HG03025 (cell line): ENCODE measurements at regions not wholly inside any gene's neighbourhood (a gene's known extent, or its start where the extent isn't known, plus 50 kb on each side); places are given as distances from the start of the nearest gene placed in this dataset.

Source experiments
- ATAC-seq: cut with Tn5 transposase; IDR thresholded peaks from one replicate; pipeline ENCODE4 v1.9.1; 2021; ENCODE audit warnings: mild to moderate bottlenecking, moderate library complexity; ENCODE audit not compliant: unreplicated experiment, low FRiP score

DNA sequence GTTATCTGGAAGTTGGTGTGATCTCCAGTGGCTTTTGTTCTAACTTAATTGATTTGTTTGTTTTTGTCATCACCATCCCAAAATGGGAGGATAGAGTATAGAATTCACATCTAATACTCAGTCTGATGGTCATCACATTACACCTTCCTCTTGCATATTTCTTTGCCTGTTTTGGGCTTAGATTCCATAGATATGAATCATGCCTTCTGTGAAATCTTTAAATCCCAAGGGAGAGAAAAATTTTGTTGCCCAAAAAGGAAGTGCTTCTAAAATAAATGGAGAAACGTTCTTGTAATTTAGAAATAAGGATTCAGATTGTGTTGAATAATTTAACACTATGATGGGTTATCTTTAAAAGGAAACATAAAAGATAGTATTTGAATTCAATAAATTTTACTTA, 446.0 kb upstream of the LRRC7 start:
- ATAC-seq = no peak

DNA sequence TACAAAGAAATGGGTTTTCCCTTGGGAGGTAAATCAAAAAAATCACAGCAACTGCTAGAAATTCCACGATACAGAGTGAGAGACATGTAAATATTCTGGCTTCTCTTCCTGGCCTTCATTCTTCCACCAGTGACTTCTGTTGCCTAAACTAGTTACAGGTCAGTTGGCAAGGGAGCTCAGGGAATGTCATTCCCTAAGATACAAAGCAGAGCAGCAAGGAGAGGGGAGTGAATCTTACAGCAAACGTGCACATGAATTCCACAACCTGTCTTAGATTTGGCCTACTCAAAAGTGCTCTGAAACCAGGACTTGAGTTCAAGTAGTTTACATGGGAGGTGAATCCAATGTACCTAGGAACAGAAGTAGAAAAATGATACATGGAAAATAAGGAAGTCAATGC, 445.3 kb upstream of the LRRC7 start:
- ATAC-seq = no peak

DNA sequence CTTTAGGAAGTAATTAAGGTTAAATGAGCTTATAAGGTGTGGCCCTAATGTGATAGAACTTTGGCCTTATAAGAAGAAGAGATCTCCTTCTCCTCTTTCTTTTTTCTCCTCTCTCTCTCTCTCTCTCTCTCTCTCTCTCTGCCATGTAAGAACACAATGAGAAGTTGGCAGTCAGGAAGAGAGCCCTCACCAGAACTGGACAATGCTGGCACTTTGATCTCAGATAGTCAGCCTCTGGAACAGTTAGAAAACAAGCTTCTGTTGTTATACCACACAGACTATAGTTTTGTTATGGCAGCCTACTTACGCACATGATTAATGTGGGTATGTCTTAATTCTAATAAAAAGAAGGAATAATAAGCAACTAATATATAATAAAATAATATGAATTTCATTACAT, 444.2 kb upstream of the LRRC7 start:
- ATAC-seq = no peak

DNA sequence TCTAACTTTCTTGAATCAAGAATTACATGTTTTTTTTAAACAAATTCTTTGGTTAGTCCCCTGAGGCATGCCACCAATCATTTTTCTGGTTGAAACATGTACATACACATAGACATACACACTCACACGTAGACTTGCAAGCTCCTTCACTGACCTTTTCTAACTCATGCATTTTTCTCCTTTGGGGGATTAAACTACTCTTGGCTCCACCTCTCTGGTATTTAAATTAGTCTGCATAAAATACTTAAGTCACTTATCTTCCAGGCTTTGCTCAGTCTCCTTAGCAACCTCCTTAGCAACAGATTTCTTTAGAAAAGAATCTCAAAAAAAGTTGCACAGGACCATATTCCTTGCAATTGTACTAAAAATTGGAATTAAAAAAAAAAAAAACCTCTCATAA, 440.9 kb upstream of the LRRC7 start:
- no peak for ATAC-seq

DNA sequence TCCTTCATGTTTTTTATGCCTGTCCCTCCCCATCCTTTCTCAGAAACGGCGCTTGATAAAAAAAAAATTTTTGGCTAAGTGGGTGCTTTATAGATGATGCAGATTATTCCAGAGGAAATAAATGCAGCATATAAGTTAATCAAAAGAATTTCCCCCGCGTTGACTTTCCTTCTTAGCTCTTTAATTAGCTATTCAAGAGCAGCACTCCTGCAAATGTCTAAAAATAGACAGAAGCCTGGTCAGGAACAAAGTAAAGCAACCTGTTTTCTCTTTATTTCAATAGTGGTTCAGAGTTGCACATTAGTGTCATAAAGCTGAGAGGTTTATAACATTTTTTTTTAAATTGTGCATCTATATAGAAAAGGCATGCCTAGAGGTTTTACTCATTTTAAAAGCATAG, 439.5 kb upstream of the LRRC7 start:
- ATAC-seq = no peak

DNA sequence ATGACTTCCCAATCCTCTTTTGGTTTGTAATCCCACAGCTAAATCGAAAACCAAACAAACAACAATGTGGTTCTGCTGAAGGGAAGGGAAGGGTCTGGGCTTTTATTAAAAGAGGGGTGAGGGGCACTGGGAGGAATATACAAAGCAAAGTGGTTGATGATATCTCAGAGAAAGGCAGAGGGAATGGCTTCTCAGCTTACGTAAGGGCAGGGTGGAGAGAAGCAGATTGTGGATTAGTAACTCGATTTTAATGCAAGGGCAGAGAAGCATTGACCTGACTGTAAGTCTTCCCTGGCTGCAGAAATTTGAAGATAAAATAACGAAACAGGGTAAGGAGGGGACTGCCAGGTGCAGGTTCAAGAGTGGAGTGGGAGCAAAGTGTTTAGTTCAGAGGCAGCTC, 438.2 kb upstream of the LRRC7 start:
- ATAC-seq = no peak

DNA sequence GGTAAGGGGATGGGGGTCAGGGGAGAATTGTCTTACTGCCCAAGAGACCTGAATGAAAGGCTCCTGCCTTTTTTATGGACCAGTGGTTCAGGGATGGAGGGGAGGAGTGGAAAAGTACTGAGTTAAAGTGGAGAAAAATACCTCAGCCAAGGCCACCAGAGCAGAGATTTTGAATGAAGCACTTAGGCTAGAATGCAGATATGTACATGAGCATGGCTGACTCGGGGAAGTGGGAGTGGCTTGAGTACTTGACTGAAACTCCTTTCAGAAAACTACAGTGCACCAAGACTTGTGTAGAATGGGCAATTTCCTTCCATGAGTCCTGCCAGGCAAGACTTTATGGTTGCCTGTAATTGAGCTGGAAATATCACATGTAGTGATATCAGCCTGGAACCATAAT, 429.6 kb upstream of the LRRC7 start:
- ATAC-seq = no peak

DNA sequence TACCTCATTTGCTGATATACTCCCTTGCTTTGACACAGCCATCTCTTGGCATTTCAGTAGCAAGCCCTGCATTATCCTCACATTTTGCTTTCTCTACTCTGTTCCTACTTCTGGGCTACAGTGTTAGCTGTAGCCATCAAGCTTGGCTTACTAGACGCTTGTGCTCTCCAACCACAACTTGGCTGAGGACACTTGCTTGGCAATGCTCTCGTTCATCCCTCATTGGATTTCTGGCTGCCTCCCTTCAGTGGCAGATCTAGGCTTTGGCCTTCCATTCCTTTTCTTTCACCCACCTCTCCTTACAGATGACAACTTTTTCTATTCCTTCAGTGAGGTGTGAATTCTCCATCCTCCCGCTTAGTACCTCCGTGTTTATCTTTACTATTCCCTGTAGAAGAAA, 428.7 kb upstream of the LRRC7 start:
- ATAC-seq = no peak

DNA sequence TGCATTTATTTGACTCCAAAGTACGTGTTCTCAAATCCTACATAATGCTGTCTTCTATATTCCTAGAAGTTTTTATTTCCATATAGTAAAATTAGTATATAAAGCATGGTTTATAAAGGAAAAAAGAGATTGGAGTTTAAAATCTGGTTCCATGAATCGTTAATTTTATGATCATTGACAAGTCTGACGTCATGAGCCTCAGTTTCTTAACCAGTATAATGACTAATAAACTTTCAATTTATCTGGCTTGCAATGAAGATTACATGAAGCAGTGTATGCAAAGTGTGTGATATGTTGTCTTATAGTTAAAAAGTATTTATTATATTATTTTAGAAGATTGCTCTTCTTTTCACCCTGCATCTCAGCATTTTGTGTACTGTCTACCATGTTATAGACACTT, 421.4 kb upstream of the LRRC7 start:
- ATAC-seq = no peak

DNA sequence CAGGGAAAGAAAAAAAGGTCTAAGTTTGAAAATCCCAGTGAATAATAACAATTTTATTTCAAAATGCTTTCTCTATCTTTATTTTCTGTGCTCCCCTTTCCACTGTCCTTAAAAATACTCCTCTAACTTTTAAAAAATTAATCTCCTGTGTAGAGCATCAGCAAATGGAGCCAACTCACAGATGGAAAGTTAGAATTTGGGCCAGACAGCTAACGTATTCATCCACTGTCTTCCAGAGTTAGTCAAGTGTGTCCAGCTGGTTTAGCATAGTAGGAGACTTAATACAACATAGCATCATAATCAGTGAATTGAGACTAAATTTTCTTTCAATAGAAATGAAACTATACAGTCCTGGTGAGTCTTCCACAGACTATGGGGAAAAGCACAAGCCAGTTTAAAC, 419.0 kb upstream of the LRRC7 start:
- no peak for ATAC-seq

DNA sequence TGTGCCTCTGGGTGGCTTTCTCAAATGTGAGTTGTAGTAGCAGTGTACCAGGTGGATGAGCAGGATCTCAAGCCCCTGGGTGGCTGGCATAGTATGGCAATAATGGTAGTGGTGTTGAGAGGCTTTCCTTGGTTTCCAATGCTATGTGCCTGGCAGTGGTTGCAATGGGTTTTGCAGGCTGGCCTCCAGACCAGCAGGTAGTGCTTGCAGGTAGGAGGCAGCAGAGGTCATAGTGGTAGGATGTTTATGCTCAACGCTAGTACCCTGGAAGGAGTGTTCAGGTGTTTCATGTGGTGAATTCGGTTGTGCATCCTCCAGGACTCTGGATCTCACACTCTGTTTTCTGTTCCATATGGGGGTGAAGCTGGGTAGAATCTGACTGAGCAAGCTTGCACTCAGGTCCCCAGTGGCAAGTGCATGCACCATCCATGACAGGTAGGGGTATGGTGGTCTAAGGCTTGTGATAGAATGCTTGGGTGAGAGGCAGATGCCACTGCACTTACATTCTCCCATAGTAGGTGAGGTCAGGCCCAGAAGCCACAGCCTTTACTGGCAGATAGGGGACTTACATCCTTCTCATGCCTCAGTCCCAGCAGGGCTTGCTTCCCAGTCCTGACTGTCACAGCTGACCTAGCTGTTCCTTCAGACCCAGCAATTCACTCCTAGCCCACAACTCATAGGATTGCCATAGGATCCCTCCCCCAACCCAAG, 410.5 kb upstream of the LRRC7 start:
- ATAC-seq = no peak

DNA sequence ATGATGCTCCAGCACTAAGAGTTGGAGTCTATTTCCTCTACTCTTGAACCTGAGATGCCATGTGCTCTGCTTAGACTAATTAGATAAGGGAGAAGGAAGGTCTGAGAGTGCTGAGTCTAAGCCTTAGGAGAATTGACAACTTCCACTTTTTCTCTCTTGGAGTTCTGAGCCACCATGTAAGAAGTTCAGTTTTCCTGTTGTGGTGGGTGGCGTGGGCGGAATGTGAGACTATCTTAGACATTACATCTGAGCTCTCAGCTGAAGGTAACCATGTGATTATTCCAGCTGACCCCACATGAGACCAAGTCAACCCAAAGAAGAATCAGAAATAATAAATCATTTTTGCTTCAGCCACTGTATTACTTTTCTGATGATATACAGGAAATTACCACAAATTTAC, 404.5 kb upstream of the LRRC7 start:
- no peak for ATAC-seq

DNA sequence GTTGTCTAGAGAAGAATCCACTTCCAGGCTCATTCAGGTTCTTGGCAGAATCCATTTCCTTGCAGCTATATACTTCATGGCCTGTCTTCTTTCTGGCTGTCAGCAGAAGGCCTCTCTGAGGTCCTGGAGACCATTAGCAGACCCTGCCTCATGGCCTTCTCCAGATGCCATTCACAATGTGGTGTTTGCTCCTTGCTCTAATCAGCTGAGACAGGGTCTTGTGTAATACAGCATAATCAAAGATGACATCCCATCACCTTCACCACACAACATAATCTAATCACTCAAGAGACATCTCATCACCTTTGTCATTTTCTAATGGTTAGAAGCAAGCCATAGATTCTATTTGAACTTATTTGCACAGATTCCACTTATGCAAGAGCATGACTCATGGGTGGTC, 403.9 kb upstream of the LRRC7 start:
- no peak for ATAC-seq

DNA sequence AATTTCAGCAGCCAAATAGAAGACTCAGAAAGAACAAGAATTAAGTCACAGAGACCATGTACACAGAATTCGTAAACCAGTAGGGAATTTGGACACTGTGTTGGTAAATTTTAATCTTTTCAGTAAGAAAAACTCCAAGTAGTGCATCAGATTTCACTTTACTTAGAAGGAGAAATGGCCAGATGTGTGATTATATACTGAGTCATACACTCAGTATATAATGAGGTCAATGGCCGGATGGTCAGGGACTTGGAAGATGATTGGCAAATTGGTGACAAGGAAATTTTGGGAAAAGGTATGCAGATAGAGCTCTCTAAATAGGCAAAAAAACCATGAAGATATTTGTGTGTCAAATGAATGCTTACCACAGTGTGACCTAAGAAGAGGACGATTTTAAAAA, 399.8 kb upstream of the LRRC7 start:
- ATAC-seq = no peak

DNA sequence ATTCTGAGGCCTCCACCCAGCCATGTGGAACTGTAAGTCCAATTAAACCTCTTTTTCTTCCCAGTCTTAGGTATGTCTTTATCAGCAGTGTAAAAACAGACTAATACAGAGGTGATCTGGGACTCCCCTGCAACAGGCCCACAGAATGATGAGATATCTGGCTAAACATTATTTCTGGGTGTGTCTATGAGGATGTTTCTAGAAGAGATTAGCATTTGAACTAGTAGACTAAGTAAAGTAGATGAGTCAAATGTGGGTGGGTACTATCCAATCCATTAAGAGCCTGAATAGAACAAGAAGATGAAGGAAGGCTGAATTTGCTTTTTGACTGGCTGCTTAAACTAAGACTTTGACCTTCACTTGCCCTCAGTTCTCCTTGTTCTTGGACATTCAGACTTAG, 396.5 kb upstream of the LRRC7 start:
- ATAC-seq = no peak

DNA sequence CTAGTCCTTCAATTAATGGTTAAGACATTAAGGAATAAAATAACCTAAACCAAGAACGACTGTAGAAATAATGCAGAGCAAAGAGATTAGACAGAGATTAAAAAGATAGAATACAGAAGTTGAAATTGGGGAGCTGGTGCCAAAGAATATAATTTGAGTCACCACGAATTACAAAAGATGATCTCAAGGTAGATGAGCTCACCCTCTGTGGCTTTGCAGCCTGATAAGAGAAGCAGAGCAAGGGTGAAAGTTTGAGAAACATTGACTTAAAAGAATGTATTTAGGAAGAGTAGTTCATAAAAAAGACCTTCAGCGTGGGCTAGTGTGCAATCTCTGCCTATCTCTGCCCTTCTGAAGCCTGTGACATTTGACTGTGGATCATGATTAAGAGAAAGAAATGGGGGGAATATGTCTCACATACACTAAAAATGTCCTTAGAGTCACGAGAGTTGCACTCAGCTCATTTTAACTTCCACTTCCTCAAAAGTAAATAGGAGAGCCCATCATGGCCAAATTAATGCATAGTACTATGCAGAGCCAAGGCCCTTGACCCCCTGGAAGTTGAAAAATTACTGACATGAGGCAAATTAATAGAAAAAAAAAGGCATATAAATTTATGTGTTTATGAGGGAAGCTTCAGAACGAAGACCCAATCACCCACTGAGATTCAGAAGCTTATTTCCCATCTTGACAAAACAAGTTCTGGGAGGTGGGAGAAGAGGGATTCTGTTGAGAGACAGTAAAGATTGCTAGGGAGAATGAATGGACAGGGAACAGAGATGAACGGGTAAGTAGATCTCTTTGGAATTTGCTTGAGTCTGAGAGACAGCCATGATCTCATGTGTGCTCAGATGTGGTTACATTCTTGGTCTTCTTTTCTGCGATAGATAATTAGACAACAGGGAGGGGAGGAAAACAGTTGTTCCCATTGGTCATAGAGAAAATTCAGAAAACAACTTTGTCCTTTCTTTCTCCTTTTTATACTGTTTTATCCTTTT, 395.4 kb upstream of the LRRC7 start:
- no peak for ATAC-seq

DNA sequence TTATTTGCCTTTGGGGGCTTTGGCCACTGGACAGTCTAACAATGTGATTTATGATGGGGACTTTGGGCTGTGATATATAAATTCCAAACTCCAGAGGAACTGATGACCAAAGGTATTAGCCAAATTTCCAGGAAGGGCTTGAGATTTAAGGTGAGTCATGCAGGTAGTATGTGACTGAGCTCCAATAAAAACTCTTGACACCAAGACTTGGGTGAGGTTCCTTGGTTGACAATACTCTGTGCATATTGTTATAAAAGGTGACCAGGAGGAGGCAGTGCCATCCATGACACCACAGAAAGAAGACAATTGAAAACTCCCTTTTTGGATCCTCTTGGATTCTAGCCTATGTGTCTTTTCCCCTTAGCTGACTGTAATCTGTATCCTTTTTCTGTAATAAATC, 392.7 kb upstream of the LRRC7 start:
- no peak for ATAC-seq

DNA sequence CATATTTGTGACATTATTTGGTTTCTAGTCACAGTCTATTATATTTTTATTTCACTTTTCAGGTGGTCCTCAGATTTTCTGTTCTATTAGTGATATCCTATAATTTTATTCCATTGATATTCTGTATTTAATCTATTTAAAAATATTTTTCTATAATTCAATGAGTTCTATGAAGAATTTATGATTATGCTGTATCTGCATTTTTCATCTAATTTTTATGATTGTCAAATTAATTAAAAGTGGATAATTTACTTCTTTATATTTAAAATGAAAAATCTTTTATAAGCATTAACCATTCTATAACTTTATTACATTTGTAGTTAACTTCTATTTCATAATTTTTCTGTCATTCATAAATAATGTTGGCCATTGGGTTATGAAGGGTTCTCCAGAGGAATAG, 387.4 kb upstream of the LRRC7 start:
- ATAC-seq = no peak

DNA sequence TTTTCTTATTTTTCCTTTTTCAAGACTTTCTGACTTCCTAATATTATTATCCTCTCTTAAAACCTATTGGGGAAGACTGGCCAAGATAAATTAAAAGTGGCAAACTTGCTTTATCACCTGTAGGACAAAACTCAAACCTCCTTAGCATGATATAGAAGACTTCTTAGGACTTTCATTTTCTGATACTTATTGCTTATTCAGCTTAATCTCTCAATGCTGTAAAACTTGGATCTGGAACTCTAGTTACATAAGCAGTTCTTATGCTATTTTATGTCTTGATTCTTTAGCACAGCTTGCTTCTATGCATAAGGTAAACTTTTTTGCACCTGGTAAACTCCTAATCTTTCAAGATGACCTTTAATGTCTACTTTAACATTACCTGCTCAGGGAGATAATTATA, 382.3 kb upstream of the LRRC7 start:
- no peak for ATAC-seq

DNA sequence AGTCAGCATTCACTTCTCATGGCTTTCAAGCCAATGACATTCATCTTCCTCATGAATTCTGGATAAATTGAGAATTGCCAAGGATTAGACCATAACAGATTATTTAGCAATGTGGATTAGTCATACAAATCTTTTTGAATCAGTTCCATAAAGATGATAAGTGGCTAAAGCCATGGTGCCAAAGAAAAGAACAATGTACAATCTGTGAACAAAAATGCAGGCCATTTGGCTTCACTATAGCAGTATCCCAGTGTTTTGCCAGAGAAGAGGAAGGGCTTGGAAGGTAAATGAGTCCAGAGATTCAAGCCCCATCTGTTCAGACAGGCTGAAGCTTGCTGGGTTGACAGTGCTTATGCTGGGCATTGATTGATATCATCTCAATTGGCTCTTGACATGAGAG, 376.4 kb upstream of the LRRC7 start:
- ATAC-seq = no peak

DNA sequence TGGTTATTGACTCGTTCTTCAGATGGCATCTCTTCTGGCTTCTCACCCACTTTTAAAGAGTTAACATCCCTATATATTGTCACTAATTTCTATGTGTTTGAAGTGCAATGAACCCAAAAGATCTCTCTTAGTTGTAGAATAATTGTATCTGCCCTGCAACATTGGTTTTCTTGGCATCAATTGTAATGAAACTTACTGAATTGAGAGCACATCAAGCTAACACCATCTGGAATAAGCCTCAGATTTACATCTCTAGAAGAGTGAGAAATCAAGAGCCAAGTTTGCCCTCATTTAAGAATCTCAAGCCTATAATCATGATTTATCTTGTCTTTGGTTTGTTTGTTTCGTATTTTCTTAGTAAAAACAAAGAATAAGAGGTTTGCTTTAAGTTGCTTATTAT, 372.6 kb upstream of the LRRC7 start:
- ATAC-seq = no peak

DNA sequence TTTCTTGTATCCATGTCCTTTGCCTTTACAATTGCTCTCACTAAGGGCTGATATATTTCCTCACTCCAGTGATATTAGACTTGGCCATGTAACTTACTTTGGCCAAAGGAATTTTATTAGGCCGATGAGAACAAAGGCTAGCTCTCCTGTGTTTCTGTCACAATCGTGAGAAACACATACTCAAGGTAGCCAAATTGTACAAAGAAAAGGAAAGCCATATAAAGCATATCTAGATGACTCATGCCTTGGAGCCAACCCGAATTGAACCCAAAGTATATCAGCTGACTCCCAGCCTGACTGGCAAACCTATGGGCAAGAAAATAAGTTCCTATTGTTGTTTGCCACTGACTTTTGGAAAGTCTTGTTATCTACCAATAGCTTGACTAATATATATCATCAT, 371.7 kb upstream of the LRRC7 start:
- no peak for ATAC-seq
